ENCODE measurements at regions not wholly inside any gene's neighbourhood (a gene's known extent, or its start where the extent isn't known, plus 50 kb on each side); places are given as distances from the start of the nearest gene placed in this dataset.

DNA sequence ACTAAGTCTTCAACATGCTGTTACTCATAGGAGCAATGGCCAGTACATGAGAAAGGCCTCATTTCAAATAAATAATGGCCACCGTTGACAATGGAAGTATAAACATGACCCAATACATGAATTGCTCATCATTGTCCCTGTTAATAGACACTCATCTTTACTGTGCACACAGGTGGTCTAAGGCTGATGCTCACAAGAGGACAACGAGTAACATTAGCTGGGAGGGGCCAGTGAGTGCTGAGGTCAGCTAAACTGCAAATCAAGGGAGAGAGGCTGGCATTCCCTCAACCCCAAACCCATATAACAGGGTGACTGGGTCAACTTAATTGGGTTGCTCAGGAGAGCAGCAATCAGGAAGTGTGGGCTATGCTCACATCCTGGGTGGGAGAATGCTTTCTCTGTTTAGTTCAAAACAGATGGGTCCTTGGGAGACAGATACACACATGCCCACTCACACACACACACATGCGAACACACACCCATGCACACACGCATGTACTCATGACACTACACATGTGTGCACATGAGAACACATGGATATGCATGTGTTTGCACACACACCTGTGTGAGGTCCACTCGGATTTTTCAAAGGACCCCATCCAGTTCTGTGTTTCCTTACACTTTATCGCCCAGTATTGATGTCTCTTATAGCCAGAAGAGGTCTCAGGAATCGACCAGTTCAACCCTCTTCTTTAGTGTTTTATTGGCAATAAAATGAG lies 172.0 kb downstream of the INHBB start:
- H3K4me3 ChIP-seq (ENCODE audit: extremely low read depth in 1 of 4, insufficient read depth in 2 of 4, low read depth in 3 of 4, low read length in 4 of 4) = no peak overlapping the region
- ChIA-PET CTCF (ENCODE audit: partially characterized antibody) (interaction anchor here (1.4 to 6.5 kb wide), 6 partner anchors 9 to 163 kb away, joined by 3 to 91 read pairs (median 8); no protein-coding TSS in a partner anchor), POLR2A (ENCODE audit: partially characterized antibody) (no interaction called here)
- no peaks in the 10 kb centered on the region for H3K9me3 ChIP-seq (ENCODE audit: insufficient read depth in 2 of 2, low read depth in 1 of 2, low read length in 1 of 2)
- H2BK120ac ChIP-seq (replicated peaks; ENCODE audit: low read depth, low read length) = no peak overlapping the region
- no peaks in the 10 kb centered on the region for H3K4me1 ChIP-seq (replicated peaks in 1 of 4; ENCODE audit: control insufficient read depth in 3 of 4, insufficient read depth in 4 of 4, low read length in 3 of 4)
- H2BK5ac ChIP-seq (ENCODE audit: low read depth, low read length) = no peak overlapping the region
- no peaks in the 10 kb centered on the region for H3K79me2 ChIP-seq (ENCODE audit: control insufficient read depth in 1 of 2, insufficient read depth in 2 of 2, low read length in 2 of 2)
- no peak overlapping the region for H2BK15ac ChIP-seq (ENCODE audit: low read length)
- H3K23ac ChIP-seq (ENCODE audit: insufficient read length) = no peak overlapping the region
- peaks cover 0 to 13% (median 3%) of the 10 kb centered on the region in 4 experiments; a peak in 4 of 7 replicates for H3K27me3 ChIP-seq (replicated peaks in 1 of 4; ENCODE audit: control insufficient read depth in 3 of 4, extremely low read depth in 1 of 4, insufficient read depth in 3 of 4, low read length in 3 of 4)
- H3K23me2 ChIP-seq (ENCODE audit: low read depth, low read length) = no peaks in the 10 kb centered on the region; the same call in 1 of the 2 replicates
- H3K4ac ChIP-seq (replicated peaks; ENCODE audit: insufficient read length, low read depth, low read length) = no peak overlapping the region
- H2BK20ac ChIP-seq (ENCODE audit: low read length) = no peak overlapping the region
- no peaks in the 10 kb centered on the region for H3K36me3 ChIP-seq (ENCODE audit: control insufficient read depth in 2 of 4, insufficient read depth in 4 of 4, low read length in 3 of 4)
- H3K18ac ChIP-seq (ENCODE audit: extremely low read depth, low read length) = no peak overlapping the region
- no peak overlapping the region for H4K5ac ChIP-seq (ENCODE audit: insufficient read length, low read depth, low read length)
- no peak overlapping the region for H3K27ac ChIP-seq (ENCODE audit: low read depth, low read length)
- H2AK5ac ChIP-seq (ENCODE audit: low read depth, low read length) = no peak overlapping the region
- FAIRE-seq (no peak), DNase-seq (ENCODE audit: low read depth in 1 of 2, low spot score in 2 of 2) (no peak)
- H3K4me2 ChIP-seq (ENCODE audit: insufficient read depth in 1 of 2, low read depth in 2 of 2, low read length in 2 of 2) = no peak overlapping the region
- H3K9ac ChIP-seq (replicated peaks in 1 of 4; ENCODE audit: extremely low read depth in 1 of 4, low read depth in 3 of 4, low read length in 3 of 4) = no peak overlapping the region; a peak in 1 of 7 replicates
- H2AFZ ChIP-seq (ENCODE audit: low read length) = no peak overlapping the region
- WGBS, 2 experiments (ENCODE audit: extremely low coverage in 1 of 2, insufficient coverage in 1 of 2, insufficient read length in 1 of 2, insufficient replicate concordance in 2 of 2, low coverage in 1 of 2, low lambda C conversion rate in 2 of 2, missing lambda C conversion rate in 1 of 2) = 82% methylated on average over 7 of the region's 7 CpGs; no CpG with 5 or more reads in 1 of the 2 experiments
- H3K14ac ChIP-seq (ENCODE audit: insufficient read length) = no peak overlapping the region
- peaks cover 0 to 1% of the 10 kb centered on the region in 2 experiments for H4K20me1 ChIP-seq (replicated peaks in 1 of 2; ENCODE audit: control insufficient read depth in 1 of 2, insufficient read depth in 2 of 2, low read length in 2 of 2)
- no peak overlapping the region for H2BK12ac ChIP-seq (ENCODE audit: low read depth, low read length)
- no peaks in the 10 kb centered on the region; the same call in 1 of the 2 replicates for H3K79me1 ChIP-seq (ENCODE audit: low read depth, low read length)
- no peak overlapping the region for H4K8ac ChIP-seq (ENCODE audit: extremely low read depth, insufficient read depth, low read length)
- no peak overlapping the region for H3K56ac ChIP-seq (replicated peaks; ENCODE audit: insufficient read length, low read depth, low read length)
- no peak overlapping the region for H4K91ac ChIP-seq (replicated peaks; ENCODE audit: insufficient read length, low read length)
- TF ChIP-seq CBX5 (IDR thresholded peaks at IDR 0.05; ENCODE audit: low read depth, low read length) = no peak
- no peak for TF ChIP-seq NANOG (IDR thresholded peaks at IDR 0.05; ENCODE audit: insufficient read depth, low read depth, low read length, poor library complexity, severe bottlenecking)
- TF ChIP-seq CTBP2 (IDR thresholded peaks at IDR 0.05; ENCODE audit: borderline replicate concordance, insufficient read depth, insufficient read length, low read length) = no peak
- no peak for TF ChIP-seq HDAC2 (IDR thresholded peaks at IDR 0.05; ENCODE audit: borderline replicate concordance in 1 of 2, low read depth in 2 of 2, low read length in 2 of 2)
- no peak for TF ChIP-seq BRCA1 (IDR thresholded peaks at IDR 0.05; ENCODE audit: low read depth, low read length)
- no peak for TF ChIP-seq RBBP5 (IDR thresholded peaks at IDR 0.05; ENCODE audit: borderline replicate concordance, low read depth, low read length)
- no peak for TF ChIP-seq KDM1A (IDR thresholded peaks at IDR 0.05; ENCODE audit: borderline replicate concordance, low read length)
- TF ChIP-seq NRF1 (IDR thresholded peaks at IDR 0.05; ENCODE audit: low read depth, low read length) = no peak
- no peak for TF ChIP-seq TCF12 (IDR thresholded peaks at IDR 0.05; ENCODE audit: low read depth, low read length)
- TF ChIP-seq SIX5 (IDR thresholded peaks at IDR 0.05; ENCODE audit: low read depth, low read length) = no peak
- TF ChIP-seq JUND (IDR thresholded peaks at IDR 0.05; ENCODE audit: low read length) = no peak
- TF ChIP-seq PHF8 (conservative IDR thresholded peaks at IDR 0.05; ENCODE audit: low read depth, low read length) = no peak
